ENCODE measurements at regions not wholly inside any gene's neighbourhood (a gene's known extent, or its start where the extent isn't known, plus 50 kb on each side); places are given as distances from the start of the nearest gene placed in this dataset.
A peak's percentile ranks its signal among the peaks of the same experiment; 100 is the strongest.

DNA sequence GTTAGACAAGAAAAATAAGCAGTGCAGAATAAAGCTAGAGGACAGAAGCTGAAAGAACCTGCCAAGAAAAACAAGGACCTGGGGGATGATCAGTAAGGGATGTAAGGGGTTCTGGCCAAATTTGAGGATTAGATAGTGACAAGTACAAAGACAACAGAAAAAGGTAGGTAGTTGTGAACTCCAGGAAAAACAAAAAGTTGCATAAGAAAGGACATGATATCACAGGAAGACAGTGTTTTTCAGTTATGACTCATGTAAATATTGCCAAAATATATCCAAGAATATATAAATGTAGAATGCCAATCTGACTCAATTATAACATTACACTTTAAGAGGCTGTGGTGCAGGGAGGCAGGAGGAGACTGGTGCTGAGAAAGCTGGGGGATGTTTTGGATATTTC lies 209.8 kb upstream of the SH3BP4 start:
- H3K36me3 ChIP-seq (ENCODE audit: control insufficient read depth, insufficient read depth, low read length), result no peaks in the 10 kb centered on the region
- no peaks in the 10 kb centered on the region for H3K79me2 ChIP-seq (ENCODE audit: control insufficient read depth, insufficient read depth, low read length)
- no peak overlapping the region for H3K27ac ChIP-seq (ENCODE audit: insufficient read depth, low read length)
- no peaks in the 10 kb centered on the region for H3K9me3 ChIP-seq (ENCODE audit: control insufficient read depth, insufficient read depth, low read depth, low read length)
- H3K27me3 ChIP-seq (ENCODE audit: control insufficient read depth, insufficient read depth, low read length), result no peaks in the 10 kb centered on the region
- no peak overlapping the region for H3K4me3 ChIP-seq (replicated peaks in 1 of 4; ENCODE audit: control extremely low read depth in 1 of 4, insufficient read depth in 1 of 4, low read depth in 3 of 4, low read length in 4 of 4)
- no peaks in the 10 kb centered on the region for H3K4me1 ChIP-seq (ENCODE audit: control insufficient read depth, extremely low read depth, insufficient read depth, low read length)
- H3K9ac ChIP-seq (ENCODE audit: insufficient read depth, low read length), result no peak overlapping the region
- TF ChIP-seq, protein P1, sequence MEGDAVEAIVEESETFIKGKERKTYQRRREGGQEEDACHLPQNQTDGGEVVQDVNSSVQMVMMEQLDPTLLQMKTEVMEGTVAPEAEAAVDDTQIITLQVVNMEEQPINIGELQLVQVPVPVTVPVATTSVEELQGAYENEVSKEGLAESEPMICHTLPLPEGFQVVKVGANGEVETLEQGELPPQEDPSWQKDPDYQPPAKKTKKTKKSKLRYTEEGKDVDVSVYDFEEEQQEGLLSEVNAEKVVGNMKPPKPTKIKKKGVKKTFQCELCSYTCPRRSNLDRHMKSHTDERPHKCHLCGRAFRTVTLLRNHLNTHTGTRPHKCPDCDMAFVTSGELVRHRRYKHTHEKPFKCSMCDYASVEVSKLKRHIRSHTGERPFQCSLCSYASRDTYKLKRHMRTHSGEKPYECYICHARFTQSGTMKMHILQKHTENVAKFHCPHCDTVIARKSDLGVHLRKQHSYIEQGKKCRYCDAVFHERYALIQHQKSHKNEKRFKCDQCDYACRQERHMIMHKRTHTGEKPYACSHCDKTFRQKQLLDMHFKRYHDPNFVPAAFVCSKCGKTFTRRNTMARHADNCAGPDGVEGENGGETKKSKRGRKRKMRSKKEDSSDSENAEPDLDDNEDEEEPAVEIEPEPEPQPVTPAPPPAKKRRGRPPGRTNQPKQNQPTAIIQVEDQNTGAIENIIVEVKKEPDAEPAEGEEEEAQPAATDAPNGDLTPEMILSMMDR (conservative IDR thresholded peaks at IDR 0.05 in 1 of 2, IDR thresholded peaks at IDR 0.05 in 1 of 2; ENCODE audit: low read depth in 1 of 2, low read length in 2 of 2), result no peak
- TF ChIP-seq EZH2 (IDR thresholded peaks at IDR 0.05; ENCODE audit: low read length, missing control alignments), result no peak
- H4K20me1 ChIP-seq (ENCODE audit: control insufficient read depth, extremely low read depth, insufficient read depth, low read length), result no peaks in the 10 kb centered on the region
- no peak overlapping the region for H3K4me2 ChIP-seq (ENCODE audit: extremely low read depth, insufficient read depth, low read length)
- no peak overlapping the region for H2AFZ ChIP-seq (ENCODE audit: low read length)
- DNase-seq (ENCODE audit: low read depth in 2 of 2), result peak in 1 of 2 donors; percentile 24

DNA sequence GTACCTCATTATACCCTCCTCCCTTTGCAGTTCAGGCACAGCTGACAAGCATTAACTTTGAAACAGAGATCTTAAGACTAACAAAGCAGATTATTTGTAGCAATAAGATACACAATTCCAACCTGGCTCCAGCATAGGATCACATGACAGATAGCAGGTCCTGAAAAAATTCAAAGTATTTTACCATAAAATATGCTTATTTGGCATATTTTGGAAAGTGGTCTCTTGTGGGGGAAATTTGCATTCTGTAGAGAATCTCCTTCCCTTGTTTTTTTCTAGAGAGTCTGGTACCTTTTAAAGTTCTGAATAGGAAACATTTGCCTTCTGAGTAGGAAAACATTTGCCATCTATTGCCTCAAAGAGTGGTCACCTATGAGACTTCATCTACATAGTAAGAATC lies 212.8 kb upstream of the SH3BP4 start:
- no peak for TF ChIP-seq EZH2 (IDR thresholded peaks at IDR 0.05; ENCODE audit: low read length, missing control alignments)
- TF ChIP-seq, protein P1 (conservative IDR thresholded peaks at IDR 0.05 in 1 of 2, IDR thresholded peaks at IDR 0.05 in 1 of 2; ENCODE audit: low read depth in 1 of 2, low read length in 2 of 2), result no peak
- H3K27ac ChIP-seq (ENCODE audit: insufficient read depth, low read length), result no peak overlapping the region
- no peaks in the 10 kb centered on the region for H3K4me1 ChIP-seq (ENCODE audit: control insufficient read depth, extremely low read depth, insufficient read depth, low read length)
- H3K4me3 ChIP-seq (replicated peaks in 1 of 4; ENCODE audit: control extremely low read depth in 1 of 4, insufficient read depth in 1 of 4, low read depth in 3 of 4, low read length in 4 of 4), result no peak overlapping the region
- no peaks in the 10 kb centered on the region for H3K79me2 ChIP-seq (ENCODE audit: control insufficient read depth, insufficient read depth, low read length)
- H3K36me3 ChIP-seq (ENCODE audit: control insufficient read depth, insufficient read depth, low read length), result no peaks in the 10 kb centered on the region
- H3K9me3 ChIP-seq (ENCODE audit: control insufficient read depth, insufficient read depth, low read depth, low read length), result no peaks in the 10 kb centered on the region
- no peak overlapping the region for H2AFZ ChIP-seq (ENCODE audit: low read length)
- H3K4me2 ChIP-seq (ENCODE audit: extremely low read depth, insufficient read depth, low read length), result no peak overlapping the region
- H3K27me3 ChIP-seq (ENCODE audit: control insufficient read depth, insufficient read depth, low read length), result no peaks in the 10 kb centered on the region
- H4K20me1 ChIP-seq (ENCODE audit: control insufficient read depth, extremely low read depth, insufficient read depth, low read length), result no peaks in the 10 kb centered on the region
- no peak for DNase-seq (ENCODE audit: low read depth in 2 of 2)
- H3K9ac ChIP-seq (ENCODE audit: insufficient read depth, low read length), result no peak overlapping the region

DNA sequence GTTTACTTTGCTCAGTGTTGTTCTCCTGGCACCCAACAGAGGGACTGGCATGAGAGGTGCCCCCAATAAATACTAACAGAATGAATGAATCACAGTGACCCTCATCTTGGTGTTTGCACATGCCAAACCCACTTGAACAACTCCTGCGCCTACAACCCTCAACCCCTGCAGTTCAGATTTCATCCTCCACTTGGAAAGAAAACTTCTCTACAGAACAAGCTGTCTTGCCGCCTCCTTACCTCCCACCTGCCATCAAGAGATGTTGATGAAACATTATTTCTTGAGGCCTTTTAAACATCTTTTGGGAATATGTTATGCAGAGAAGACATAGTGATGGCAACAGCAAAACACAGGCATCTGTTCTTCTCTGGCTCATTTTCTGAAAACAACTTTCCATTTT lies 216.0 kb upstream of the SH3BP4 start:
- H3K4me2 ChIP-seq (ENCODE audit: extremely low read depth, insufficient read depth, low read length), result no peak overlapping the region
- H3K9me3 ChIP-seq (ENCODE audit: control insufficient read depth, insufficient read depth, low read depth, low read length), result no peaks in the 10 kb centered on the region
- H4K20me1 ChIP-seq (ENCODE audit: control insufficient read depth, extremely low read depth, insufficient read depth, low read length), result no peaks in the 10 kb centered on the region
- H3K27me3 ChIP-seq (ENCODE audit: control insufficient read depth, insufficient read depth, low read length), result no peaks in the 10 kb centered on the region
- H3K27ac ChIP-seq (ENCODE audit: insufficient read depth, low read length), result no peak overlapping the region
- no peak overlapping the region for H3K9ac ChIP-seq (ENCODE audit: insufficient read depth, low read length)
- no peaks in the 10 kb centered on the region for H3K36me3 ChIP-seq (ENCODE audit: control insufficient read depth, insufficient read depth, low read length)
- TF ChIP-seq, protein P1 (conservative IDR thresholded peaks at IDR 0.05 in 1 of 2, IDR thresholded peaks at IDR 0.05 in 1 of 2; ENCODE audit: low read depth in 1 of 2, low read length in 2 of 2), result no peak
- H2AFZ ChIP-seq (ENCODE audit: low read length), result no peak overlapping the region
- DNase-seq (ENCODE audit: low read depth in 2 of 2), result no peak
- H3K4me1 ChIP-seq (ENCODE audit: control insufficient read depth, extremely low read depth, insufficient read depth, low read length), result no peaks in the 10 kb centered on the region
- no peaks in the 10 kb centered on the region for H3K79me2 ChIP-seq (ENCODE audit: control insufficient read depth, insufficient read depth, low read length)
- no peak overlapping the region for H3K4me3 ChIP-seq (replicated peaks in 1 of 4; ENCODE audit: control extremely low read depth in 1 of 4, insufficient read depth in 1 of 4, low read depth in 3 of 4, low read length in 4 of 4)
